B cell (primary cell): ENCODE measurements at regions not wholly inside any gene's neighbourhood (a gene's known extent, or its start where the extent isn't known, plus 50 kb on each side); places are given as distances from the start of the nearest gene placed in this dataset.

Experiments used
- ATAC-seq: fragments of 200-7000 bp; cut with Tn5 transposase; one replicate; pipeline ENCODE4 v1.10.0; 2021; ENCODE audit warnings: low read depth, mild to moderate bottlenecking, moderate number of reproducible peaks, moderate library complexity
- CTCF ChIA-PET: fragments of 350-600 bp; sonication (Branson Sonifier 250); formaldehyde crosslinking; loops from one replicate; lab custom pipeline; 2021; ENCODE audit warnings: antibody characterized with exemption, inconsistent platforms; lab: Charles Lee
- POLR2A ChIA-PET: fragments of 350-600 bp; sonication (Branson Sonifier 250); formaldehyde crosslinking; loops from one replicate; lab custom pipeline; 2021; ENCODE audit warnings: antibody characterized with exemption; lab: Charles Lee
- DNase-seq: peaks from one replicate; pipeline ENCODE4 v3.0.0; 2013
- H2AFZ ChIP-seq: 2 replicates; pipeline ENCODE4 v1.6.1; 2012; ENCODE audit warnings: mild to moderate bottlenecking, low read depth, low read length; ENCODE audit not compliant: insufficient read depth, poor library complexity, severe bottlenecking
- H3K27ac ChIP-seq, 2 donors: 1 replicate in 1 of 2; 2 replicates in 1 of 2; pipeline ENCODE4 v1.5.1; 2012 to 2013; ENCODE audit warnings: low read length in 2 of 2, mild to moderate bottlenecking in 2 of 2, moderate library complexity in 1 of 2
- H3K27me3 ChIP-seq, 4 experiments: fragments of 200-600 bp in 1 of 4; sonication (generic) in 1 of 4; replicated peaks in 1 of 4; 1 replicate in 2 of 4; 2 replicates in 2 of 4; pipeline versions ENCODE4 v1.6.1 to v1.7.0; 2013 to 2016; ENCODE audit warnings: low read length in 3 of 4, mild to moderate bottlenecking in 2 of 4, mixed read lengths in 1 of 4, moderate library complexity in 1 of 4; ENCODE audit not compliant: insufficient read depth in 4 of 4, control insufficient read depth in 3 of 4; ENCODE audit errors: control extremely low read depth in 1 of 4
- H3K36me3 ChIP-seq, 2 experiments: replicated peaks in 1 of 2; 1 replicate in 1 of 2; 2 replicates in 1 of 2; pipeline versions ENCODE4 v1.6.1 to v1.7.1; 2013; ENCODE audit warnings: low read length in 1 of 2; ENCODE audit not compliant: insufficient read depth in 2 of 2, control insufficient read depth in 1 of 2; ENCODE audit errors: control extremely low read depth in 1 of 2, extremely low read depth in 1 of 2
- H3K4me1 ChIP-seq, 2 donors: fragments of 200-600 bp in 1 of 2; sonication (generic) in 1 of 2; 1 replicate in 1 of 2; 2 replicates in 1 of 2; pipeline versions ENCODE4 v1.5.1 to v1.6.1; 2013 to 2017; ENCODE audit warnings: low read length in 2 of 2; ENCODE audit not compliant: control insufficient read depth in 2 of 2, insufficient read depth in 2 of 2
- H3K4me2 ChIP-seq: replicated peaks from 2 replicates; pipeline ENCODE3; 2012; ENCODE audit warnings: mild to moderate bottlenecking, low read depth, low read length; ENCODE audit not compliant: poor library complexity, severe bottlenecking
- H3K4me3 ChIP-seq, 5 experiments: fragments of 200-600 bp in 1 of 5; sonication (generic) in 1 of 5; 1 replicate in 3 of 5; 2 replicates in 2 of 5; pipeline versions ENCODE4 v1.5.1 to v1.7.0; 2011 to 2016; ENCODE audit warnings: low read length in 4 of 5, mild to moderate bottlenecking in 4 of 5, low read depth in 2 of 5, control low read depth in 1 of 5, moderate library complexity in 1 of 5; ENCODE audit not compliant: insufficient read depth in 1 of 5; ENCODE audit errors: control extremely low read depth in 1 of 5, extremely low read depth in 1 of 5
- H3K79me2 ChIP-seq: fragments of 200-600 bp; sonication (generic); one replicate; pipeline ENCODE4 v1.6.0; 2016; ENCODE audit warnings: low read length; ENCODE audit not compliant: control insufficient read depth, insufficient read depth
- H3K9ac ChIP-seq: fragments of 200-600 bp; sonication (generic); 2 replicates; pipeline ENCODE4 v1.6.1; 2017; ENCODE audit warnings: mild to moderate bottlenecking, low read length, moderate library complexity
- H3K9me3 ChIP-seq, 3 donors: one replicate each; pipeline versions ENCODE4 v1.6.1 to v1.7.1; 2013; ENCODE audit warnings: low read length in 2 of 3; ENCODE audit not compliant: control insufficient read depth in 2 of 3, insufficient read depth in 1 of 3; ENCODE audit errors: control extremely low read depth in 1 of 3
- H4K20me1 ChIP-seq: 2 replicates; pipeline ENCODE4 v1.6.0; 2012; ENCODE audit warnings: mild to moderate bottlenecking, low read length; ENCODE audit not compliant: insufficient read depth, control insufficient read depth, poor library complexity, severe bottlenecking
- H3K27ac Mint-ChIP-seq: one replicate; pipeline ENCODE4 v1.8.0; 2021; ENCODE audit warnings: mixed read lengths
- H3K27me3 Mint-ChIP-seq: one replicate; pipeline ENCODE4 v1.8.0; 2021; ENCODE audit warnings: mixed read lengths
- H3K4me1 Mint-ChIP-seq: one replicate; pipeline ENCODE4 v1.8.0; 2021; ENCODE audit warnings: mixed read lengths
- H3K4me3 Mint-ChIP-seq: one replicate; pipeline ENCODE4 v1.8.0; 2021; ENCODE audit warnings: mixed read lengths
- H3K9me3 Mint-ChIP-seq: one replicate; pipeline ENCODE4 v1.8.0; 2022; ENCODE audit warnings: mixed read lengths; ENCODE audit not compliant: insufficient read depth
- EZH2 ChIP-seq: IDR thresholded peaks from 2 replicates; pipeline ENCODE4 v1.6.1; 2012; ENCODE audit warnings: borderline replicate concordance, low read depth, mild to moderate bottlenecking, moderate library complexity, low read length; ENCODE audit not compliant: insufficient read depth, poor library complexity, severe bottlenecking
- WGBS: methylation state at CpG from one replicate; pipeline ENCODE4 v1.1.5; 2013; ENCODE audit warnings: missing lambda C conversion rate; ENCODE audit not compliant: insufficient coverage; 5-methylcytosine and 5-hydroxymethylcytosine counted together
- intact Hi-C: fragments of 100-400 bp; cut with micrococcal nuclease; formaldehyde crosslinking; loops from one replicate; pipeline ENCODE4 v1.10.0; 2022
- TF ChIP-seq, protein P1 (sequence below): fragments of 200-600 bp; IDR thresholded peaks from one replicate; pipeline ENCODE4 v1.8.0; 2022; ENCODE audit warnings: antibody characterized with exemption, mild to moderate bottlenecking

DNA sequence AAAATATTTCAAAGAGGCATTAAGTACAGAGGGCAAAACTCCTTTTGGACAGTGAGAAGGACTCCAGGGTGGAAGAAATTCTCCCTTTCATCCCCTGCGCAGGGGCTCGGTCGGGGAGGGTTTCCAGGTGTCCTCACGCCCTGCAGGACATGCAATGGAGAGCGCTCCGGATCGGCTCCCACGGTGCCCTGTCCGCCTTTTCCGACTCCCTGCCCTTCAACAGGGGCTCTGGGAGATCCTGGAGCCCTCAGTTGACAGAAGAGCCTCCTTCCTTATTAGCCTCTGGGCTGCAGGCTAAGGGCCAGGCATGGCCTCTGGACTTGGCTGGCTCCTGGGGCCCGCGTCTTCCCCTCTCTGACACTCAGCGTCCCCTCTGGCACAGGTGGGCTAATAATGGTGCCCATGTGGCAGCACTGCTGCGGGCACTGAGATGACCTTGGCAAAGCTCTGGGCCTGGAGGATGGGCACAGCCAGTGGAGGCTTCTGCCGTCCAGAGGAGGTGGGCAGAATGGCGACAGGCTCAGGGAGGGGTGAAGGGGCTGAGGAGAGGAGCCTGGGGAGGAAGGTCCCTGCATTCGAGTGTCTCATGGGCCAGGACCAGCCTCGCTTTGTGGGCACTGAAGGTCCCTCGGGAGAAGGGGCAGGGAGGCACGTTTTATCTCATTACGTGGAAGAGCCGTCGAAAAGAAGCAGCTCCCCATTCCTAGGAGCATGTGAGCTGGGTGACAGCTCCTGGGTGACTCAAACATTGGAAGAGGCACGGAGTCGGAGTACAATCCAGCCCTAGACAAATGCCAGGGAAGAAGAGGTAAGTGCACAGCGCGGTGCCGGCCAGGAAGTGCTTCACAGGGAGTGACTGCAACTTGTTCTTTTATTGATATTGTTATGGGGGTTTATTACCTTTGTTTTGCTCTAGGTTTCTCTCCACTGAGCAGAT is 161.7 kb downstream of the IRF8 start:
- ATAC-seq (no peak), DNase-seq (no peak)
- H2AFZ ChIP-seq: no peak overlapping the region
- intact Hi-C loops: no loop called here
- H3K27ac Mint-ChIP-seq: no peak overlapping the region
- no peak overlapping the region for H3K4me2 ChIP-seq
- H4K20me1 ChIP-seq: no peaks in the 10 kb centered on the region
- POLR2A ChIA-PET: no interaction called here
- no peaks in the 10 kb centered on the region for H3K9me3 ChIP-seq
- no peak overlapping the region for H3K4me3 ChIP-seq
- H3K4me1 Mint-ChIP-seq: no peaks in the 10 kb centered on the region
- no peak overlapping the region for H3K27ac ChIP-seq
- H3K9ac ChIP-seq: no peak overlapping the region
- H3K36me3 ChIP-seq: no peaks in the 10 kb centered on the region
- H3K4me3 Mint-ChIP-seq: no peak overlapping the region
- TF ChIP-seq, protein P1, sequence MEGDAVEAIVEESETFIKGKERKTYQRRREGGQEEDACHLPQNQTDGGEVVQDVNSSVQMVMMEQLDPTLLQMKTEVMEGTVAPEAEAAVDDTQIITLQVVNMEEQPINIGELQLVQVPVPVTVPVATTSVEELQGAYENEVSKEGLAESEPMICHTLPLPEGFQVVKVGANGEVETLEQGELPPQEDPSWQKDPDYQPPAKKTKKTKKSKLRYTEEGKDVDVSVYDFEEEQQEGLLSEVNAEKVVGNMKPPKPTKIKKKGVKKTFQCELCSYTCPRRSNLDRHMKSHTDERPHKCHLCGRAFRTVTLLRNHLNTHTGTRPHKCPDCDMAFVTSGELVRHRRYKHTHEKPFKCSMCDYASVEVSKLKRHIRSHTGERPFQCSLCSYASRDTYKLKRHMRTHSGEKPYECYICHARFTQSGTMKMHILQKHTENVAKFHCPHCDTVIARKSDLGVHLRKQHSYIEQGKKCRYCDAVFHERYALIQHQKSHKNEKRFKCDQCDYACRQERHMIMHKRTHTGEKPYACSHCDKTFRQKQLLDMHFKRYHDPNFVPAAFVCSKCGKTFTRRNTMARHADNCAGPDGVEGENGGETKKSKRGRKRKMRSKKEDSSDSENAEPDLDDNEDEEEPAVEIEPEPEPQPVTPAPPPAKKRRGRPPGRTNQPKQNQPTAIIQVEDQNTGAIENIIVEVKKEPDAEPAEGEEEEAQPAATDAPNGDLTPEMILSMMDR: no peak
- TF ChIP-seq EZH2: no peak
- no peaks in the 10 kb centered on the region for H3K4me1 ChIP-seq
- 88% methylated on average over 28 of the region's 28 CpGs for WGBS
- no peaks in the 10 kb centered on the region for H3K9me3 Mint-ChIP-seq
- peaks cover 0 to 3% (median 0%) of the 10 kb centered on the region in 4 experiments for H3K27me3 ChIP-seq
- no peaks in the 10 kb centered on the region for H3K79me2 ChIP-seq
- CTCF ChIA-PET: no interaction called here
- H3K27me3 Mint-ChIP-seq: peaks cover 24% of the 10 kb centered on the region

DNA sequence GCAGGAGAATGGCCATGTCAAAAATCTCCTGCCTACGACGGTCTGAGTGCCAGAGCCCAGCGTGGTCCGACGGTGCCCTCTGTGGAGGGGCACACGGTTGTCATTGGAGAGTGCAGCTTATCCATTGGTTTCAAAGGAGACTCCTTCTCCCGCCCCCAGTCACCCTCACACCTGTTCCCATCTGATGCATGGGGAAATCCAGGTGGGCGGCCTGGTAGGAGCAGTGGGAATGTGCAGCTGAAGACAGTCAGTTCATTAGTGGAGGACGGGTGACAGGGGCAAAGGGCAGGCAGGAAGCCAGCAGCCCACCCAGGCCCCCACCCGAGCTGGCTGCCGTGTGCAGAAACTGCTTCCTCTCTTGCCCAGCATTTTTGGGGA is 162.3 kb downstream of the IRF8 start:
- no peak for ATAC-seq

More for the DNA sequence above, 162.3 kb downstream of the IRF8 start:
- Mint-ChIP-seq H3K27ac (no peak overlapping the region), H3K9me3 (no peaks in the 10 kb centered on the region), H3K4me1 (no peaks in the 10 kb centered on the region), H3K27me3 (peaks cover 26% of the 10 kb centered on the region), H3K4me3 (no peak overlapping the region)
- Histone ChIP-seq H3K27ac (no peak overlapping the region), H3K4me2 (no peak overlapping the region), H2AFZ (no peak overlapping the region), H3K79me2 (no peaks in the 10 kb centered on the region), H3K9ac (no peak overlapping the region), H4K20me1 (no peaks in the 10 kb centered on the region), H3K4me1 (no peaks in the 10 kb centered on the region), H3K9me3 (no peaks in the 10 kb centered on the region), H3K27me3 (peaks cover 0 to 3% (median 0%) of the 10 kb centered on the region in 4 experiments), H3K36me3 (no peaks in the 10 kb centered on the region), H3K4me3 (no peak overlapping the region)
- ChIA-PET CTCF (no interaction called here), POLR2A (no interaction called here)
- no peak for DNase-seq
- intact Hi-C loops: no loop called here
- TF ChIP-seq, protein P1: no peak
- WGBS: 8% methylated on average over 3 of the region's 11 CpGs
